ENCODE measurements at regions not wholly inside any gene's neighbourhood (a gene's known extent, or its start where the extent isn't known, plus 50 kb on each side); places are given as distances from the start of the nearest gene placed in this dataset.

- no peaks in the 10 kb centered on the region for H3K4me1 ChIP-seq (replicated peaks in 1 of 2)
- in situ Hi-C loops (cut with MboI; ENCODE audit: low pct_unique_long_range_greater_than_20kb in 2 of 9, low sequenced_read_pairs in 9 of 9, unreplicated experiment in 9 of 9) = no loop called here
Observed at GRCh38 chrY:7461873-7462525, 550.4 kb upstream of the AMELY start.

GRCh38 chrY:7459802-7460201, 548.2 kb upstream of the AMELY start:
- ATAC-seq (replicated peaks in 6 of 8) = no peak
- in situ Hi-C loops (cut with MboI; ENCODE audit: low pct_unique_long_range_greater_than_20kb in 2 of 9, low sequenced_read_pairs in 9 of 9, unreplicated experiment in 9 of 9) = no loop called here
- no peak overlapping the region for H3K4me3 ChIP-seq
- H3K27ac ChIP-seq = no peak overlapping the region
- no peaks in the 10 kb centered on the region for H3K4me1 ChIP-seq (replicated peaks in 1 of 2)

More at GRCh38 chrY:7461873-7462525, 550.4 kb upstream of the AMELY start:
- ATAC-seq (replicated peaks in 6 of 8) = peak in 2 of 8 experiments; percentile 59 to 72
- 0 to 92% (median 14%) methylated on average over 1 to 5 of the region's 6 CpGs; no CpG with 5 or more reads in 5 of the 10 experiments for WGBS, 10 experiments
- H3K4me3 ChIP-seq = no peak overlapping the region
- no peak overlapping the region for H3K27ac ChIP-seq

GRCh38 chrY:7458301-7459078, 546.9 kb upstream of the AMELY start:
- Histone ChIP-seq H3K27ac (no peak overlapping the region), H3K4me3 (no peak overlapping the region), H3K4me1 (replicated peaks in 1 of 2) (no peaks in the 10 kb centered on the region)
- ATAC-seq (replicated peaks in 6 of 8) = no peak
- WGBS, 10 experiments = 0 to 80% (median 11%) methylated on average over 1 of the region's 1 CpG; no CpG with 5 or more reads in 7 of the 10 experiments
- in situ Hi-C loops (cut with MboI; ENCODE audit: low pct_unique_long_range_greater_than_20kb in 2 of 9, low sequenced_read_pairs in 9 of 9, unreplicated experiment in 9 of 9) = no loop called here

- 83 to 84% methylated on average over 1 to 4 of the region's 4 CpGs; no CpG with 5 or more reads in 8 of the 10 experiments for WGBS, 10 experiments
- H3K4me1 ChIP-seq (replicated peaks in 1 of 2) = no peaks in the 10 kb centered on the region
- in situ Hi-C loops (cut with MboI; ENCODE audit: low pct_unique_long_range_greater_than_20kb in 2 of 9, low sequenced_read_pairs in 9 of 9, unreplicated experiment in 9 of 9) = no loop called here
- H3K4me3 ChIP-seq = no peak overlapping the region
- no peak overlapping the region for H3K27ac ChIP-seq
- ATAC-seq (replicated peaks in 6 of 8) = no peak
Observed at GRCh38 chrY:7457286-7458015, 545.9 kb upstream of the AMELY start.

GRCh38 chrY:7455626-7456025, 544.1 kb upstream of the AMELY start:
- in situ Hi-C loops (cut with MboI; ENCODE audit: low pct_unique_long_range_greater_than_20kb in 2 of 9, low sequenced_read_pairs in 9 of 9, unreplicated experiment in 9 of 9) = no loop called here
- Histone ChIP-seq H3K4me1 (replicated peaks in 1 of 2) (no peaks in the 10 kb centered on the region), H3K27ac (no peak overlapping the region), H3K4me3 (no peak overlapping the region)
- 80 to 100% (median 86%) methylated on average over 1 to 2 of the region's 4 CpGs; no CpG with 5 or more reads in 7 of the 10 experiments for WGBS, 10 experiments
- ATAC-seq (replicated peaks in 6 of 8) = peak in 5 of 8 experiments; percentile 26 to 61 (median 53)

GRCh38 chrY:7453336-7453735, 541.8 kb upstream of the AMELY start:
- no peaks in the 10 kb centered on the region for H3K4me1 ChIP-seq (replicated peaks in 1 of 2)
- ATAC-seq (replicated peaks in 6 of 8) = peak in 3 of 8 experiments; percentile 31 to 86 (median 79)

GRCh38 chrY:7452246-7452645, 540.7 kb upstream of the AMELY start:
- no peak overlapping the region for H3K27ac ChIP-seq
- no peak overlapping the region for H3K4me3 ChIP-seq
- H3K4me1 ChIP-seq (replicated peaks in 1 of 2) = no peaks in the 10 kb centered on the region
- in situ Hi-C loops (cut with MboI; ENCODE audit: low pct_unique_long_range_greater_than_20kb in 2 of 9, low sequenced_read_pairs in 9 of 9, unreplicated experiment in 9 of 9) = no loop called here
- no peak for ATAC-seq (replicated peaks in 6 of 8)
- no CpG with 5 or more reads among the region's 9 CpGs for WGBS, 10 experiments

More at GRCh38 chrY:7453336-7453735, 541.8 kb upstream of the AMELY start:
- Histone ChIP-seq H3K27ac (no peak overlapping the region), H3K4me3 (no peak overlapping the region)
- in situ Hi-C loops (cut with MboI; ENCODE audit: low pct_unique_long_range_greater_than_20kb in 2 of 9, low sequenced_read_pairs in 9 of 9, unreplicated experiment in 9 of 9) = no loop called here
- WGBS, 10 experiments = 0 to 73% (median 38%) methylated on average over 1 to 3 of the region's 5 CpGs; no CpG with 5 or more reads in 7 of the 10 experiments

GRCh38 chrY:7449860-7450259, 538.3 kb upstream of the AMELY start:
- H3K4me3 ChIP-seq = no peak overlapping the region
- WGBS, 10 experiments = 80% methylated on average over 1 of the region's 2 CpGs; no CpG with 5 or more reads in 9 of the 10 experiments

GRCh38 chrY:7448687-7449086, 537.1 kb upstream of the AMELY start:
- in situ Hi-C loops (cut with MboI; ENCODE audit: low pct_unique_long_range_greater_than_20kb in 2 of 9, low sequenced_read_pairs in 9 of 9, unreplicated experiment in 9 of 9) = no loop called here
- ATAC-seq (replicated peaks in 6 of 8) = peak in 3 of 8 experiments; percentile 46 to 93 (median 89)
- no peak overlapping the region for H3K27ac ChIP-seq
- WGBS, 10 experiments = 0% methylated on average over 1 of the region's 3 CpGs; no CpG with 5 or more reads in 8 of the 10 experiments
- no peak overlapping the region for H3K4me3 ChIP-seq
- H3K4me1 ChIP-seq (replicated peaks in 1 of 2) = no peaks in the 10 kb centered on the region

More at GRCh38 chrY:7449860-7450259, 538.3 kb upstream of the AMELY start:
- in situ Hi-C loops (cut with MboI; ENCODE audit: low pct_unique_long_range_greater_than_20kb in 2 of 9, low sequenced_read_pairs in 9 of 9, unreplicated experiment in 9 of 9) = no loop called here
- no peaks in the 10 kb centered on the region for H3K4me1 ChIP-seq (replicated peaks in 1 of 2)
- H3K27ac ChIP-seq = no peak overlapping the region
- no peak for ATAC-seq (replicated peaks in 6 of 8)

- ATAC-seq (replicated peaks in 6 of 8) = peak in 1 of 8 experiments; percentile 14
- WGBS, 10 experiments = 0 to 92% (median 48%) methylated on average over 1 to 3 of the region's 8 CpGs; no CpG with 5 or more reads in 4 of the 10 experiments
- Histone ChIP-seq H3K4me1 (replicated peaks in 1 of 2) (no peaks in the 10 kb centered on the region), H3K27ac (no peak overlapping the region), H3K4me3 (no peak overlapping the region)
- in situ Hi-C loops (cut with MboI; ENCODE audit: low pct_unique_long_range_greater_than_20kb in 2 of 9, low sequenced_read_pairs in 9 of 9, unreplicated experiment in 9 of 9) = no loop called here
Observed at GRCh38 chrY:7447881-7448516, 536.4 kb upstream of the AMELY start.

GRCh38 chrY:7444141-7444540, 532.6 kb upstream of the AMELY start:
- no CpG with 5 or more reads among the region's 3 CpGs for WGBS, 10 experiments
- in situ Hi-C loops (cut with MboI; ENCODE audit: low pct_unique_long_range_greater_than_20kb in 2 of 9, low sequenced_read_pairs in 9 of 9, unreplicated experiment in 9 of 9) = no loop called here
- ATAC-seq (replicated peaks in 6 of 8) = no peak
- H3K27ac ChIP-seq = no peak overlapping the region
- no peaks in the 10 kb centered on the region for H3K4me1 ChIP-seq (replicated peaks in 1 of 2)
- H3K4me3 ChIP-seq = no peak overlapping the region

GRCh38 chrY:7440796-7441530, 529.4 kb upstream of the AMELY start:
- no peak overlapping the region for H3K4me3 ChIP-seq
- in situ Hi-C loops (cut with MboI; ENCODE audit: low pct_unique_long_range_greater_than_20kb in 2 of 9, low sequenced_read_pairs in 9 of 9, unreplicated experiment in 9 of 9) = no loop called here
- H3K4me1 ChIP-seq (replicated peaks in 1 of 2) = no peaks in the 10 kb centered on the region
- no peak for ATAC-seq (replicated peaks in 6 of 8)
- 0 to 100% (median 90%) methylated on average over 1 to 2 of the region's 4 CpGs; no CpG with 5 or more reads in 7 of the 10 experiments for WGBS, 10 experiments
- H3K27ac ChIP-seq = no peak overlapping the region

Measured in motor neuron (in vitro differentiated cells).